NCI-H82 treated with DMSO at 0.1 percent for 48 hours (cell line): ENCODE measurements at regions not wholly inside any gene's neighbourhood (a gene's known extent, or its start where the extent isn't known, plus 50 kb on each side); places are given as distances from the start of the nearest gene placed in this dataset.
"Not testable (repeated sequence)": the region's sequence is repeated elsewhere in the genome, so short reads cannot be mapped to it uniquely, and the experiment has no call there.

Experiments
- DNase-seq: peaks from one replicate; lab custom pipeline; 2025; ENCODE audit not compliant: unreplicated experiment; lab: John Stamatoyannopoulos, UW

- not testable (repeated sequence) for DNase-seq
Measured at GRCh38 chr2:37722971-37723370, 51.5 kb upstream of the CDC42EP3 start.

DNA sequence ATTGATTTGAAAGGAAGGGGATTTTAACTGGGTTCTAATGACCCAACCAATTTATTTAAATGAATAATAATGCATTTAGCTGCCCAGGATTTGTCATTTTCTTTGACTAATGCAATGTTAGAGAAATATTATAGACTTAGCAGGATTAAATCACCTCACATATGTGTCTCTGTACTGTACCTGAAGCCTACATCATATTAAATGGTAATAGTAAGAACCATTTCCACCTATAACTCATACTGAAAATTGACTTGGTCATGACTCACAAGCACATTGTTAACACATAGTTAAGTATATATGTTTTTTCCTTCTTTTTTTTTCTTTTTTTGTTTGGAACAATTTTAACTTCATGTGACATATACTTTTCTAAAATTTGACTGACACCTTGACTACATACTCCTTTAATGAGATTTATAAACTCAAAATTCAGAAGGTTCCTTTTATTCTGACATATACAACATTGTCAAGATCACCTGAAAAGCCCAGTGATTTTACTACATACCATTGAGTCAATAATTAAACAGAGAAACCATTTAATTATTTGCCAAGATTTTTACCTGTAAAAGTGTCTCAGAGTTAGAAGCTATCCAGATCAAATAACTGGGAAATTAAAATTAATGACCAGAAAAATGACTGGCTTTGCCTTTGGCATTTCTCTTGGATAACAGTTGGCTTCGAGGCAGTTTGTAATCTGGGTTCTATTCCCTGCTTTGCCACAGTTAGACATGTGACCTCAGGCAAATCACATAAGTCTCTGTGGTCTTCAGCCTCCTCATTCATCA, 58.8 kb upstream of the CDC42EP3 start:
- DNase-seq = no peak

GRCh38 chr2:37732412-37732811, 61.0 kb upstream of the CDC42EP3 start:
- not testable (repeated sequence) for DNase-seq

DNA sequence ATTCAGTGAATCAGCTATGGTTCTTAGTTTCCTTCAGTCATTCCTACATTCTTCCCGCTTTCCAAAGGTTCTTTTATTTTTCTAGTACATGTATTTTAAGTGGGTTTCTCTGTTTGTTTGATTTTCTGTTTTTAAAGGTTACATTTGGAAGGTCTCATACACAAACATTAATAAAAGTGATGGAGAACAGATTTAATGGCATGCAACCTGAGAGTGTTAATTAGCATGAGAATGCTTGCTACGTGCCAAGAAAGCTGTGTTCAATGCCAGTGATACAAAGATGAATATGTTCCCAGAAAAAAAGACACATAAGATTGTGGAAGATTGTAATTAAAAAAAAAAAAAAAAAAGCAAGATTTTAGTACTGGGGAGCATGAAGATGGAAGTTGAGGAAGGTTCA, 61.8 kb upstream of the CDC42EP3 start:
- no peak for DNase-seq

DNA sequence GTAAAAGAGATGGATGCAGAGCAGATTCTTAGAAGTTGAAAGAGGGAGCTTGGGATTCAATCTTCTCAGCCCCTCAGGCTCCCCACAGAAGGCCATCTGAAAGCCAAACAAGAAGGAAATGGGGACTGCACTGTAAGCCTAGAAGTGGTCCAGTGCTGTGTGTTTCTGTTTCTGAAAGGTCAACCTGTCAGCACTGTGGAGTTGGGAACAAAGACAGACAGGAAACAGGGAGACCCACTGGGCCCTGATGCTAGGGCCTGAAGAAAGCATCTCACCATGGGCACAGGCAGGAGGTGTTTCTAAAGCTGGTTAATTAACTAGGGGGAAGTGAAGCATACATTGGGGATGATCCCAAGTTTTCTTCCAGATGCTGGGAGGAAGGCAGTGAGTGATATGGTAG, 62.5 kb upstream of the CDC42EP3 start:
- DNase-seq = not testable (repeated sequence)

DNA sequence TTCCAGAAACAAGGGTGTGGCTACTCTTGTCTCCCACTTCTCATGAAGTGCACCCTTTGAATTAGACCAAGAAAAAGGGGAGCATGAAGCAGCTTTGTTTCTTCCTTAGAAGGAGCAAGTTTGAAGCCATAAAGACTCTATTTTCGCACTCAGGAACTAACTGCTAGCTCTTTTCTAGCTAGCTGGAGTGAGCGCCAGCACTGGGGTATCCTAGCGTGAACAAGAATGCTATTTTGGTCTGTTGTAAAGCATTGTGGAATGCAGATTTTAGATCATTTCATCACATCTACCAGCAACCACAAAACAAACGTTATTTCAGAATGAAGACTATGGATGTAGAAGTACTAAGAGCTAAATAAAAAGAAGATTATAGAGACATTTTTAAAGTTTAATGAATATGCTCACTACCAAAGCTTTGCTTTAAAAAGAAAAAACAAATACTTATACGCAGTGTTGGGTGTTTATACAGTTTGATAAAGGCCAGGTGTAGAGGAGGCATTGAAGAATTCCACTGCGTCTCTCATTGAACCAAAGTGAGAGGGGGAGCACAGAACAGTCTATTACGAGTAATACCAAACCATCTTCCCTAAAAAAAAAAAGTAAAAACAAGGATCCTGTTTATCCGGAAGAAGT, 63.6 kb upstream of the CDC42EP3 start:
- not testable (repeated sequence) for DNase-seq

DNA sequence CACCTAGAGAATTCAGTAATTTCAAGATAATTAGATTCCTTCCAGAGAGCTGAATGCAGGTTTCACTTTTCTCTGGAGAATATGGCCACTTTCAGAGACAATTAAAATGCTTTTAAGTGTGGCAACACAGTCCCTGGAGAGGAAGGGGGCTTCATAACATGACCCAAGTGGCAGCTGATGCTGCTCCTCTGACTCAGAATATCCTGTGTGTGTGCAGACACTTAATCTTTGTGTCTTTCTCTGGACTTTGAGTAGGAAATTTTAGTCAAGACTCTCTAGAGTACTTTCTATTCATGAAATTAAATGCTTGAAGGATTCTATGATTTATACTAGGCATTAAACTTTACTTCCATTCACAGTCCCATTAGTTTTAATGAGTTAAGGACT, 64.1 kb upstream of the CDC42EP3 start:
- not testable (repeated sequence) for DNase-seq

- DNase-seq = no peak
Measured at GRCh38 chr2:37737507-37737906, 66.1 kb upstream of the CDC42EP3 start.

- no peak for DNase-seq
Measured at GRCh38 chr2:37738266-37738885, 66.9 kb upstream of the CDC42EP3 start.

GRCh38 chr2:37739153-37739552, 67.7 kb upstream of the CDC42EP3 start:
- DNase-seq = no peak

GRCh38 chr2:37740164-37740739, 68.8 kb upstream of the CDC42EP3 start:
- no peak for DNase-seq

GRCh38 chr2:37742286-37742685, 70.8 kb upstream of the CDC42EP3 start:
- no peak for DNase-seq

- no peak for DNase-seq
Measured at GRCh38 chr2:37744010-37744409, 72.6 kb upstream of the CDC42EP3 start.

GRCh38 chr2:37744961-37745360, 73.5 kb upstream of the CDC42EP3 start:
- DNase-seq = not testable (repeated sequence)

DNA sequence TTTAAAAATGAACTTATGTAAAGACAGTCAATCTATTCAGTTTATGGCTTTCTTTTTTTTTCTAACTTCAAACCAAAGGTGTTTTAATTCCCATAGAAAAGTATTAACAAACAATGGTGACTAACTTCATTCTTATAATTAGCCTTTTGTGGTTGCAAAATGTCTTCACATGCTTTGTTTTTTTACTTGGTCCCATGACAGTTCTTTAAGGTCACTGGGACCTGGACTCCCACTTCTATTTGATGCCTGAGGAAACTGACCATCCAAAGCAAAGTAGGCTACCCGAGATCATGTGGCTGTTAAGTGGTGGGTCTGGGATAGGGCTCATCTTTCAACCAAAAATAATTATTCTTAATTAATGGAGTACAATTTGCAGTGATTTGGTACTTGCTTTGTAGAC, 74.6 kb upstream of the CDC42EP3 start:
- DNase-seq = not testable (repeated sequence)

DNA sequence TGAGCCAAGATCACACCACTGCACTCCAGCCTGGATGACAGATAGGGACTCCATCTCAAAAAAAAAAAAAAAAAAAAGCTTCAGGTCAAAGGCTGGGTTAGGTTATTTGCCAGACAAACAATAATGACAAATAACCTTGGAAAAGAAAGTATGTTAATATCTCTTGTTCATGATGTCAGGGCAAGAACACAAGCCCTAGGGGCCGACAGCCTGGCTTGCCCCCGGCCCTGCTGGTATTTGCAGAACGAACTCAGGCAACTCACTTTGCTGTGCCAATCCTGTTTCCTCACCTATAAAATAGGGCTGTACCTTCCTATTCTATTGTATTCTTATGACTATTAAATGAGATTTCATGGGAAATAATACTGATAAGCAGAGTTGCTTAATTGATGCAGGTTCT, 75.4 kb upstream of the CDC42EP3 start:
- DNase-seq = no peak

DNA sequence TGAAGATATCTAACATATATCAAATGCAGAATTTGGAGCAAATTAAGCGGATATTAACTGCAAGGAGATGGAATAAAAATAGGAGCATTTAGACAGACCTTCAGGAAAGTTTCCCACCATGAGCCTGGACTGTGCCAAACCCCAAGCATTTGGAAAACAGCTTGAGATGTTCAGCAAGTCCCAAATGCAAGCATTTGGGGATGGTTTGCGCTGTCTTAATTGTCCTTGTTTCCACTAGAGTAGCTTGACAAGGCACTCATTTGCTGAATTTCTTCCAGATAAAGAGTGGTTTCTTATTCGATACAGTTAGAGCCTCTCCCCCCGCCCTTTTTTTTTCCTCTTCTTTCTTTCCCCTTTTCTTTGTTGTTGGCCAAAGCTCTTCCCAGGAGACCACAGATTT, 77.1 kb upstream of the CDC42EP3 start:
- DNase-seq = no peak

- not testable (repeated sequence) for DNase-seq
Measured at GRCh38 chr2:37750286-37750685, 78.8 kb upstream of the CDC42EP3 start.

DNA sequence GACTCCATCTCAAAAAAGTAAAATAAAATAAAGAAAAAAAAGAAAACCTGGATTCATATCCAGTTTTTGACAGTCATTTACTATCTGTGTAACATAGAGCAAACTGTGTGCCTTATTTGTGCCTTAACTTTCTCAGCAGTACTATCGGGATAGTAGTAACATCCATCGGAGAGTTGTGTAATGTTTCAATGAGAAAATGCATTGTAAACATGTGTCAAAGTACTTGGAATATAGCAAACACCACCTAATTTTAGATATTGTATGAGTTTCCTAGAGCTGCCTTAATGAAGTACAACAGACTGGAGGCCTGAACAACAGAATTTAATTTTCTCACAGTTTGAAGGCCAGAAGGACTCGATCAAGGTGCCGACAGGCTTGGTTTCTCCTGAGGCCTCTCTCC, 81.3 kb upstream of the CDC42EP3 start:
- DNase-seq = no peak

- DNase-seq = no peak
Measured at GRCh38 chr2:37753758-37754157, 82.3 kb upstream of the CDC42EP3 start.

GRCh38 chr2:37755961-37756559, 84.6 kb upstream of the CDC42EP3 start:
- DNase-seq = not testable (repeated sequence)
